ENCODE measurements at regions not wholly inside any gene's neighbourhood (a gene's known extent, or its start where the extent isn't known, plus 50 kb on each side); places are given as distances from the start of the nearest gene placed in this dataset.
A peak's percentile ranks its signal among the peaks of the same experiment; 100 is the strongest.

GRCh38 chr1:110763149-110763548 lies 88.4 kb upstream of the KCNA3 start:
- no peak for DNase-seq

DNA sequence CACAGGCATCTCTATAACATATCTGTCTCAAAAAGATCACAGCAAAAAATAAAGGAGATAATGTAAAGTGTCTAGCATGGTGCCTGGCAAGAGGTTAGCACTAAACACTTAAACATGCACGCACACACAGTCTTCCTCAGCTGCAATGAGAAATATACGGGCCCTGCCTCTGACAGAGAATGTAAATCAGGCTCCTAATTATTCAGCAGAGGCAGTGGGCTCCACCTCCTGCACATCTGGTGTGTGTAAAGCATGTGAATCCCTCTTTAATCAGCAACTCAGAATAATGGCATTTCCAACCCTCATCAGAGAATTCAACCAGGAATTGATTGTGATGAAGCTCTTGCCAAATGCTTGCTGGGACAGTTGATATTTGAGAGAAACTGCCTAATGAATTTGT lies 85.6 kb upstream of the KCNA3 start:
- DNase-seq: no peak

DNA sequence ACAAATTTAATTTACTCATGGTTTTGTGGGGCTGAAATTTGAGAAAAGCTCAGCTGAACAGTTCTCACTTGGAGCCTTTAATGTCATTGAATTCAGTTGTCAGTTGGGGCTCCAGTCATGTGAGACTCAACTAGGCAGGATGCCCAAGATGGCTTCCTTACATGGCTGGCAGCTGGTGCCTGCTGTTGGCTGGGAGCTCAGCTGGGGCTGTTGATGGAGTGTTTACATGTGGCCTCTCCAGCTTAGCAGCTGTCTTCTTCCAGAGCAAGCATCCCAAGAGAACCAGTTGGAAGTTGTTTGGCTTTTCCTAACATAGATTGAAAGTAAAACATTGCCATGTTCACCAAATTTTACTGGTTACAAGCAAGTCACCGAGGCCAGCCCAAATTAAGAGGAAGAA lies 81.8 kb upstream of the KCNA3 start:
- no peak for DNase-seq

- DNase-seq: peak; percentile 5
These were observed 78.4 kb upstream of the KCNA3 start for GRCh38 chr1:110752941-110753725.

GRCh38 chr1:110750562-110750961 lies 75.8 kb upstream of the KCNA3 start:
- DNase-seq: no peak

DNA sequence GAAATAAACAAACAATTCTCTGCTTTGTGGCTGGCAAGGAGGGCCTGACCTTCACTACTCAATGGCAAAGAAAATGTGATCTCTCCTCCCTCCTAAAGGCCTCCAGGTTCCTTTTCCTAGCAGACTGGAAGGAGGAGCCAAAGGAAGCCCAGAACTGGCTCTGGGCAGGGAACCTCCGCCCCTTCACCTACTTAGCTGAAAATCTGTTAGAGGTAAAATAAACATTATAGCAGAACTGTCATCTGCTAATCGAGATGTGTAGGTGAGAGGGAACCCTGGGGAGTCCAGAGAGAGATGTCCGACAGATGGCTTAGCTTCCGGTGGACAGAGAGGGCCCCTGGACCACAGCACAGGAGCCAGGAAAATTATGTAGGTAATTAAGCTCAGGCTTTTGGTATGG lies 75.2 kb upstream of the KCNA3 start:
- no peak for DNase-seq

DNA sequence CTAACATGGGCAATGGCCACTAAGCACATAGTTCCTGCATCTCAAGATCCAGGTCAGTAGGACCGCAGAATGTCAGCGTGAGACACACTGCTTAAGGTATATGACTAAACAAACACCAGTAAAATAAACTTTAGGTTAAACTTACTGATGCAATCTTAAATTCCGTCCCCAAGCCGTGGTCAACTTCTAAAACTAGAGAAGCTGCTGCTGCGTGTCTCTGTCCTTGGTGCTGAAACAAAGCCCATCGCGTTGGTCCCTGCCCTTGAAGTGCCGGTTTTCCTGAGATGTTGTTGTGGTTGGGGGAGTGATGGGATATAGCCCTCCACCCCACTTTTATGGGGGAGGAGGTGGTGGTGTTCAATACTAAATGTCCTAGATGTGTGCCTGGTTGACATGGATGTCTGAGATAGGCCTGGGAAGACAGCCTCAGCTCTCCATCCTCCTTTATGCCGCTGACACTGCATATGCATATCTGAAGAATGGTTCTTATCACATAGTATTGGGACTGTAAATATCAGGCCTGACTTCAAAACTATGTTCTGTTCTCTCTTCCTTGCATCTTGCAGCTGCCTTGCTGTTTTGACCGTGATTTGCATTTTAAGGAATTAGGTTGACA lies 72.0 kb upstream of the KCNA3 start:
- DNase-seq: peak; percentile 66

- no peak for DNase-seq
These were observed 68.7 kb upstream of the KCNA3 start for GRCh38 chr1:110743397-110743796.

DNA sequence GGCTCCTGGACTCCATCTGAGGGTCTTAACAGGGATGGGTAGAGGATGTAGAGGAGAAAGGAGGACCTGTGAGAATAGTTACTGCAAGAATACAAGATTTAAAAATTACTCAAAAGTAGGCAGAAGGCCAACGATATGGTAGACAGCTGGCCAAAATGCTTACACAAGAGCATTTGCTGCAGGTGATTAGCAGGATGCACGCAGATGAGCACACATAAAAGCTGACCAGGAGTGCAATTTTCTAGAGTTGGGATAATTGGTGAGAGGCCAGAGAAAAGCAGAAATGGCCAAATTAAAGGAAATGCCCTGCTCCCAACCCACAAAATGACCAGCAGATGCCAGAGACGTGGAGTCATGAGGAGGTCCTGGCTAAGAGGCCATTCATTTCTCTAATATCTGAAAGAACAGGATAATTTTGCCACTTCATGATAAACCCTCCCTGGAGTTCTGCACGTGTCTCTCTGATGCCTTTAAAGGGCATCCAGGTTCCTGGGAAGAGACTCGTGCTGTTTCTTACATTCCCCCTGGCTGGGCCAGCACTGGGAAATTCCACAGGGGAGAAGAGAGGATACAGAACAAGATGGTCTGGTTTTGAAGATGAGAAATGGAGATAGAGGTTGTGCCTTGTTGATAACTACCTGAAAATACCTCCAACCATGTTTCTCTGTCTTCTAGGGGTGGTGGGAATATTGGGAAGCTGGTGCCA lies 62.3 kb upstream of the KCNA3 start:
- DNase-seq: no peak

GRCh38 chr1:110734133-110734680 lies 59.5 kb upstream of the KCNA3 start:
- DNase-seq: no peak

DNA sequence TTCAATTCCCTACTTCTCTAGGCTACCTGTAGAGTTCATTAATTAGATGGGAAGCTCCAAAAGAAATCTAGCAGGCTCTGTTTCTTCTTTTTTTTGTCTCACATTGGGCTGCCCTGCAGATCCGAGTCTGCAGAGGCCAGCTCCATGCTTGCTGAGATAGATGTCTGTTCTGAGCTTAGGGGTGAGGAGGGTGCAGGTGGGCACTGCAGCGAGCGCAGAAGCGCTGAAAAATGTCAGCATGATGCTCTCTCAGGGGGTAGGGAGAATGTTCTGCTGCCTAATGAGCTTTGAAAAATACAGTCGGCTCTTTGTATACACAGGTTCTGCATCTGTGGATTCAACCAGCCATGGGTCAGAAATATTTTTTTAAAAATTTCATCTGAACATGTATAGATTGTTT lies 56.8 kb upstream of the KCNA3 start:
- no peak for DNase-seq

DNA sequence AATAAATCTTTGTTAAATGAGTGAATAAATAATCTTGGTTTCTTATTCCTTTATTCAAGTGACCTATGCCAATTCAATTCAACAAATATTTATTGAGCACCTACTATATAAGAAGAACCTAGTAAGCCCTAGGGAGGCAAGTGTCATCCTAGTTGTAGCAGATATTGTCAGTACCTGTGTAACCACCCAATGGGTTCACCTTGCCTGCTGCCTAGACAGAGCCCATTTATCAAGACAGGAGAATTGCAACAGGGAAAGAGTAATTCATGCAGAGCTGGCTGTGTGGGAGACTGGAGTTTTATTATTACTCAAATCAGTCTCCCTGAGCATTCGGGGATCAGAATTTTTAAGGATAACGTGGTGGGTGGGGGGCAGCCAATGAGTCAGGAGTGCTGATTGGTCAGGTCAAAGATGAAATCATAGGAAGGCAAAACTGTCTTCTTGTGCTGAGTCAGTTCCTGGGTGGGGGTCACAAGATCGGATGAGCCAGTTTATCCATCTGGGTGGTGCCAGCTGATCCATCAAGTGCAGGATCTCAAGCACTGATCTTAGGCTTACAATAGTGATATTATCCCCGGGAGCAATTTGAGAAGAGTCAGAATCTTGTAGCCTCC lies 53.8 kb upstream of the KCNA3 start:
- no peak for DNase-seq

- no peak for DNase-seq
These were observed 52.5 kb upstream of the KCNA3 start for GRCh38 chr1:110727246-110727645.

DNA sequence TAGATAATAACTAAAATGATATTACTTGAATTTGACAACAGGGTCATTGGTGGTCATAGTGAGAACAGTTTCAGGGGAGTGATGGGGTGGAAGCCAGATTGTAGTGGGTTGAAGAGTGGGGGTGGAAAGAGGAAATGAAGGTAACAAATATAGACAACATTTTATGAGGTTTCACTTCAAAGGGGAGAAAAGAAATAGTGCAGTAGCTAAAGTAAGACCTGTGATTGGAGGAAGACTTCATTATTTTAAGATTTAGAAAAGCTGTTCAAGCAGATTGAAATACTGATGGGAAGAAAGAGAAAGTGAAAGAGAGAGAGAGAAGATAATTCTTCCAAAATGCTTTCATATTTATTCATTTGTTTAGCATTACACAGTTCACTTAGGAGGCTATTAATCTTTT lies 52.0 kb upstream of the KCNA3 start:
- no peak for DNase-seq
